Thoracic aorta (tissue), 2 donors: ENCODE measurements at regions not wholly inside any gene's neighbourhood (a gene's known extent, or its start where the extent isn't known, plus 50 kb on each side); places are given as distances from the start of the nearest gene placed in this dataset.

ENCODE experiments used
- ATAC-seq: fragments of 150-250 bp; one replicate; pipeline ENCODE4 v1.8.0; 2017; ENCODE audit warnings: low read depth; ENCODE audit not compliant: insufficient number of reproducible peaks, low FRiP score
- DNase-seq: peaks from one replicate; pipeline ENCODE4 v3.0.0-alpha.2; 2020; ENCODE audit warnings: low spot score
- H3K27ac ChIP-seq, 2 donors: fragments of 200-600 bp; sonication (generic); 1 replicate in 1 of 2; 2 replicates in 1 of 2; pipeline ENCODE4 v1.5.1; 2016; ENCODE audit warnings: mild to moderate bottlenecking in 2 of 2, moderate library complexity in 2 of 2
- H3K27me3 ChIP-seq: fragments of 200-600 bp; sonication (generic); replicated peaks from 2 replicates; pipeline ENCODE4 v1.6.0; 2016; ENCODE audit warnings: mild to moderate bottlenecking; ENCODE audit not compliant: insufficient read depth
- H3K36me3 ChIP-seq: fragments of 200-600 bp; sonication (generic); one replicate; pipeline ENCODE4 v1.5.1; 2016
- H3K4me1 ChIP-seq, 2 donors: fragments of 200-600 bp; sonication (generic); 1 replicate in 1 of 2; 2 replicates in 1 of 2; pipeline versions ENCODE4 v1.5.1 to v1.6.0; 2016; ENCODE audit warnings: low read depth in 2 of 2, mild to moderate bottlenecking in 1 of 2; ENCODE audit not compliant: control insufficient read depth in 1 of 2
- H3K4me3 ChIP-seq: fragments of 200-600 bp; sonication (generic); 2 replicates; pipeline ENCODE4 v1.5.1; 2016; ENCODE audit warnings: mild to moderate bottlenecking
- H3K9me3 ChIP-seq: fragments of 200-600 bp; sonication (generic); 2 replicates; pipeline ENCODE4 v1.5.1; 2016
- TF ChIP-seq, protein P1 (sequence below): fragments of 200-600 bp; sonication (generic); IDR thresholded peaks from one replicate; pipeline ENCODE4 v1.5.1; 2019; ENCODE audit warnings: antibody characterized with exemption

DNA sequence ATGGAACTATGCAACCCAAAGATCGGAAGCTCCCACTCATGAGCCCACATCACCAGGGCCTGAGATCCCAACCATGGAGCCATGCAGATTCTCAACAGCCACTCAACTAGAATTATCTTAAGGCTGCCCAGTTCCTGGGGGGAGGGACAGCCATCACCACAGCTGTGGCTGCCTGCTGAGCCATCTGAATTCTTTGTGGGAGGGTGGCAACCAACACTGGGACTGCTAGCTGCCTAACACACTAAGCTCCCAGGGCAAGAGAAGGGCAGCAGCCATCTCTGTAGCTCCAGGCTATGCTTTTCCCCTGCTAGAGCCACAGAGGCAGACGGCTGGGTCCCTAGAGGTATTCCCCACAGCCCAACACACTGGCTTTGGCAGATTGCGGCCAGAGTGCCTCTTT, 251.3 kb upstream of the GRAMD2B start:
- Histone ChIP-seq H3K4me1 (no peaks in the 10 kb centered on the region), H3K4me3 (no peak overlapping the region), H3K27me3 (no peaks in the 10 kb centered on the region), H3K9me3 (peaks cover 11% of the 10 kb centered on the region), H3K27ac (no peak overlapping the region), H3K36me3 (no peaks in the 10 kb centered on the region)
- no peak for DNase-seq
- TF ChIP-seq, protein P1, sequence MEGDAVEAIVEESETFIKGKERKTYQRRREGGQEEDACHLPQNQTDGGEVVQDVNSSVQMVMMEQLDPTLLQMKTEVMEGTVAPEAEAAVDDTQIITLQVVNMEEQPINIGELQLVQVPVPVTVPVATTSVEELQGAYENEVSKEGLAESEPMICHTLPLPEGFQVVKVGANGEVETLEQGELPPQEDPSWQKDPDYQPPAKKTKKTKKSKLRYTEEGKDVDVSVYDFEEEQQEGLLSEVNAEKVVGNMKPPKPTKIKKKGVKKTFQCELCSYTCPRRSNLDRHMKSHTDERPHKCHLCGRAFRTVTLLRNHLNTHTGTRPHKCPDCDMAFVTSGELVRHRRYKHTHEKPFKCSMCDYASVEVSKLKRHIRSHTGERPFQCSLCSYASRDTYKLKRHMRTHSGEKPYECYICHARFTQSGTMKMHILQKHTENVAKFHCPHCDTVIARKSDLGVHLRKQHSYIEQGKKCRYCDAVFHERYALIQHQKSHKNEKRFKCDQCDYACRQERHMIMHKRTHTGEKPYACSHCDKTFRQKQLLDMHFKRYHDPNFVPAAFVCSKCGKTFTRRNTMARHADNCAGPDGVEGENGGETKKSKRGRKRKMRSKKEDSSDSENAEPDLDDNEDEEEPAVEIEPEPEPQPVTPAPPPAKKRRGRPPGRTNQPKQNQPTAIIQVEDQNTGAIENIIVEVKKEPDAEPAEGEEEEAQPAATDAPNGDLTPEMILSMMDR = no peak
- ATAC-seq = no peak

DNA sequence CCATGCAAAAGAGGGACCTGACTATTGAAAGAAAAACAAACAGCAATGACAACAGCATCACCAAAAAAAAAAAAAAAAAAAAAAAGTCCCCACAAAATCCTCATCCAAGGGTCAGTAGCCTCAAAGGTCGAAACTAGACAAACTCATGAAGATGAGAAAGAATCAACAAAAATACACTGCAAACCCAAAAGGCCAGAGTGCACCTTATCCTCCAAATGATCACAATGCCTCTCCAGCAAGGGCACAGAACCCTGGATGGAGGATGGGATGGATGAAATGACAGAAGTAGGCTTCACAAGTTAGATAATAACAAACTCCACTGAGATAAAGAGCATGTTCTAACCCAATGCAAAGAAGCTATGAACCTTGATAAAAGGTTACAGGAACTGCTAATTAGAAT, 250.4 kb upstream of the GRAMD2B start:
- no peaks in the 10 kb centered on the region for H3K4me1 ChIP-seq
- no peak overlapping the region for H3K4me3 ChIP-seq
- H3K27ac ChIP-seq = no peak overlapping the region
- no peaks in the 10 kb centered on the region for H3K36me3 ChIP-seq
- H3K27me3 ChIP-seq = no peaks in the 10 kb centered on the region
- DNase-seq = no peak
- ATAC-seq = no peak
- peaks cover 3% of the 10 kb centered on the region for H3K9me3 ChIP-seq
- TF ChIP-seq, protein P1 = no peak

DNA sequence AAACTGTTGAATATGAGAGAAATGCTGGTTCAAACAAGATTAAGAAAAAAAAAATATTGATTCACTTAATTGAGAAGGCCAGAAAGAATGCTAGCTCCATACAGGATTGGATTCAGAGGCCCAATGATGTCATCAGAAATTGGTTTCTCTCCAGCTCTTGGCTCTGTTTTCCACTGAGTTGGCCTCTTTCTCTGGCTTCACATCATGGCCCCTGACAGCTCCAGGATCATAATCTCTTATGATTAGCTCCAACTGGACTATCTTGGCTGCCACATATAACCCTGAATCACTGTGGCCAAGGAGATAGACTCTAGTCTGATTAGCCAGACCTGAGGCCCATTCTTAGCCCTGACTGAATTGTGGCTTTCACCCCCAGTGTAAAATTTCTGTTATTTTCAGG, 244.7 kb upstream of the GRAMD2B start:
- Histone ChIP-seq H3K27me3 (no peaks in the 10 kb centered on the region), H3K36me3 (no peaks in the 10 kb centered on the region), H3K27ac (no peak overlapping the region), H3K9me3 (peaks cover 3% of the 10 kb centered on the region), H3K4me3 (no peak overlapping the region), H3K4me1 (peaks cover 0 to 4% of the 10 kb centered on the region in 2 donors)
- TF ChIP-seq, protein P1 = no peak
- DNase-seq (no peak), ATAC-seq (no peak)

DNA sequence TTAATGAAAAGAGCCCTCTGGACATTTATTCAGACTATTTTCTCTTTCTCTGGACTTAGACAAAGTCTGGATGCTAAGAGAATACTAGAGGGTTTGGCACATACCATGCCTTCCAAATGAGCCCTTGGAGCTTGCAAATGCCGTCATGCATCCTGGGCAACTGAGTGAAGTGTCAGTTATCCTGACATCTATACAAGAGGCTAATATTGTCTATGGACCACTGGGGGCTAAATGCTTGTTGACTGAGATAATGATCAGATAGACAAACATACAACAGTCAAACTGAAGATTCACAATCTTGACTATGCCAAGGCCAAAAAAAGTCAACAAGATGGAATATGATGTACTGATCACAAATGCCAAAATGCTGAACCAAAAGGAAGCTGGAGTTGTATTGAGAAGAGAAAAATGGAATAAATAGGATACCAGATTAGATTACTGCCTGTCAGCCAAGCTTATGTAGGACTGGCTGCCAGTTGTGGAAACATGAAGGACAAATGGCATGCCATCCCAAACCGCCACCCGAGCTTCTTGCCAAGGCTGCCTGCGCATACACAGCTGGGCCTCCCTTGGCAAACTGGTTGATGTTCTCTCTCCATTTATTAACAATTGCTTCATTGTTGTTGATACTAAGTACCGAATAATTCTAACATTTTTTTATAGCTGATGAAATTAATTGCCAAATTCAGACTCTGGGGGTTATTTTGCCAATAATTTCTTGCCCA, 240.1 kb upstream of the GRAMD2B start:
- ATAC-seq = no peak
- TF ChIP-seq, protein P1 = no peak

DNA sequence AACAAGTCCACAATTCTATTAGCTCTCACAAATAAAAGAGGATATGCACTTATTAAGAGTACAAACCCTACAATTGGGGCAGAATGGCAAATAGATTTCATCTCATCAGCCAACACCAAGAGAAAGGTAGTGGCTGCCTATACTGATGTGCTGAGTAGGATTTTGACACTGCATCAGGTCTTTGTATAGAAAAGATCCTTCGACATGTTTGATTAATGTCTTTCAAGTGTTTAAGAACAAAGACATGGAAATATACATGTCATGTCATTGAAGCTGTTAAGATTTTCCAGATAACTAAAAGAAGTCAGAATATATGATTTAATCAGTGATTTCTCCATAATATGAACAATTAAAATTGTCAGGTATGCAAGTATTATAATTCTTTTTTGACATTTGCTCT, 238.7 kb upstream of the GRAMD2B start:
- ATAC-seq = no peak
- TF ChIP-seq, protein P1 = no peak
- H3K4me1 ChIP-seq = no peaks in the 10 kb centered on the region
- H3K27ac ChIP-seq = no peak overlapping the region
- no peak overlapping the region for H3K4me3 ChIP-seq
- no peaks in the 10 kb centered on the region for H3K9me3 ChIP-seq
- H3K36me3 ChIP-seq = no peaks in the 10 kb centered on the region
- DNase-seq = no peak
- H3K27me3 ChIP-seq = no peaks in the 10 kb centered on the region

More for the DNA sequence above, 240.1 kb upstream of the GRAMD2B start:
- H3K27me3 ChIP-seq = no peaks in the 10 kb centered on the region
- peaks cover 0 to 4% of the 10 kb centered on the region in 2 donors for H3K4me1 ChIP-seq
- DNase-seq = no peak
- no peaks in the 10 kb centered on the region for H3K36me3 ChIP-seq
- H3K27ac ChIP-seq = no peak overlapping the region
- no peak overlapping the region for H3K4me3 ChIP-seq
- H3K9me3 ChIP-seq = no peaks in the 10 kb centered on the region
